ENCODE measurements at regions not wholly inside any gene's neighbourhood (a gene's known extent, or its start where the extent isn't known, plus 50 kb on each side); places are given as distances from the start of the nearest gene placed in this dataset.

DNA sequence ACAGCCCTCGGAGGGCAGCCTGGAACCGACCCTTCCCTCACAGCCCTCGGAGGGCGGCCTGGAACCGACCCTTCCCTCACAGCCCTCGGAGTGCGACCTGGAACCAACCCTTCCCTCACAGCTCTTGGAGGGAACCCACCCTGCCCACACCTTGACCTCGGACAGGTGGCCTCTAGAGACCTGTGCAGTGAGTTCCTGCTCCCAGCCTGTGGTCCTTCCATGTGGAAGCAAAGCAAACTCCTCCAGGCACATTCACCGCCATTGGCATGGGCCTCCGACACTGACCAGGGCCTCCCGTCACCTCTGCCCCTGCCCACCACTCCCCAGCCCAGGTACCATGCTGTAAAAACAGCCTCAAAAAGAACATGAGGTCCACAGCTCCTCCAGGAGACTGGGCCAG, 272.1 kb downstream of the BRD1 start:
- TF ChIP-seq ZNF324 (tag by site-specific recombination; IDR thresholded peaks at IDR 0.05) (no peak), YY1 (tag by site-specific recombination; IDR thresholded peaks at IDR 0.05) (no peak), ZFP3 (tag by site-specific recombination; IDR thresholded peaks at IDR 0.05; ENCODE audit: low read depth) (no peak), ZBTB49 (tag by site-specific recombination; IDR thresholded peaks at IDR 0.05; ENCODE audit: low read depth) (no peak)
- TF ChIP-seq, protein P1, sequence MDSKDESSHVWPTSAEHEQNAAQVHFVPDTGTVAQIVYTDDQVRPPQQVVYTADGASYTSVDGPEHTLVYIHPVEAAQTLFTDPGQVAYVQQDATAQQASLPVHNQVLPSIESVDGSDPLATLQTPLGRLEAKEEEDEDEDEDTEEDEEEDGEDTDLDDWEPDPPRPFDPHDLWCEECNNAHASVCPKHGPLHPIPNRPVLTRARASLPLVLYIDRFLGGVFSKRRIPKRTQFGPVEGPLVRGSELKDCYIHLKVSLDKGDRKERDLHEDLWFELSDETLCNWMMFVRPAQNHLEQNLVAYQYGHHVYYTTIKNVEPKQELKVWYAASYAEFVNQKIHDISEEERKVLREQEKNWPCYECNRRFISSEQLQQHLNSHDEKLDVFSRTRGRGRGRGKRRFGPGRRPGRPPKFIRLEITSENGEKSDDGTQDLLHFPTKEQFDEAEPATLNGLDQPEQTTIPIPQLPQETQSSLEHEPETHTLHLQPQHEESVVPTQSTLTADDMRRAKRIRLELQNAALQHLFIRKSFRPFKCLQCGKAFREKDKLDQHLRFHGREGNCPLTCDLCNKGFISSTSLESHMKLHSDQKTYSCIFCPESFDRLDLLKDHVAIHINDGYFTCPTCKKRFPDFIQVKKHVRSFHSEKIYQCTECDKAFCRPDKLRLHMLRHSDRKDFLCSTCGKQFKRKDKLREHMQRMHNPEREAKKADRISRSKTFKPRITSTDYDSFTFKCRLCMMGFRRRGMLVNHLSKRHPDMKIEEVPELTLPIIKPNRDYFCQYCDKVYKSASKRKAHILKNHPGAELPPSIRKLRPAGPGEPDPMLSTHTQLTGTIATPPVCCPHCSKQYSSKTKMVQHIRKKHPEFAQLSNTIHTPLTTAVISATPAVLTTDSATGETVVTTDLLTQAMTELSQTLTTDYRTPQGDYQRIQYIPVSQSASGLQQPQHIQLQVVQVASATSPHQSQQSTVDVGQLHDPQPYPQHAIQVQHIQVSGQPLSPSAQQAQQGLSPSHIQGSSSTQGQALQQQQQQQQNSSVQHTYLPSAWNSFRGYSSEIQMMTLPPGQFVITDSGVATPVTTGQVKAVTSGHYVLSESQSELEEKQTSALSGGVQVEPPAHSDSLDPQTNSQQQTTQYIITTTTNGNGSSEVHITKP (tag by site-specific recombination; IDR thresholded peaks at IDR 0.05): no peak
- TF ChIP-seq, protein P2, sequence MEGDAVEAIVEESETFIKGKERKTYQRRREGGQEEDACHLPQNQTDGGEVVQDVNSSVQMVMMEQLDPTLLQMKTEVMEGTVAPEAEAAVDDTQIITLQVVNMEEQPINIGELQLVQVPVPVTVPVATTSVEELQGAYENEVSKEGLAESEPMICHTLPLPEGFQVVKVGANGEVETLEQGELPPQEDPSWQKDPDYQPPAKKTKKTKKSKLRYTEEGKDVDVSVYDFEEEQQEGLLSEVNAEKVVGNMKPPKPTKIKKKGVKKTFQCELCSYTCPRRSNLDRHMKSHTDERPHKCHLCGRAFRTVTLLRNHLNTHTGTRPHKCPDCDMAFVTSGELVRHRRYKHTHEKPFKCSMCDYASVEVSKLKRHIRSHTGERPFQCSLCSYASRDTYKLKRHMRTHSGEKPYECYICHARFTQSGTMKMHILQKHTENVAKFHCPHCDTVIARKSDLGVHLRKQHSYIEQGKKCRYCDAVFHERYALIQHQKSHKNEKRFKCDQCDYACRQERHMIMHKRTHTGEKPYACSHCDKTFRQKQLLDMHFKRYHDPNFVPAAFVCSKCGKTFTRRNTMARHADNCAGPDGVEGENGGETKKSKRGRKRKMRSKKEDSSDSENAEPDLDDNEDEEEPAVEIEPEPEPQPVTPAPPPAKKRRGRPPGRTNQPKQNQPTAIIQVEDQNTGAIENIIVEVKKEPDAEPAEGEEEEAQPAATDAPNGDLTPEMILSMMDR (tag by site-specific recombination; IDR thresholded peaks at IDR 0.05): no peak
- TF ChIP-seq, protein P3, sequence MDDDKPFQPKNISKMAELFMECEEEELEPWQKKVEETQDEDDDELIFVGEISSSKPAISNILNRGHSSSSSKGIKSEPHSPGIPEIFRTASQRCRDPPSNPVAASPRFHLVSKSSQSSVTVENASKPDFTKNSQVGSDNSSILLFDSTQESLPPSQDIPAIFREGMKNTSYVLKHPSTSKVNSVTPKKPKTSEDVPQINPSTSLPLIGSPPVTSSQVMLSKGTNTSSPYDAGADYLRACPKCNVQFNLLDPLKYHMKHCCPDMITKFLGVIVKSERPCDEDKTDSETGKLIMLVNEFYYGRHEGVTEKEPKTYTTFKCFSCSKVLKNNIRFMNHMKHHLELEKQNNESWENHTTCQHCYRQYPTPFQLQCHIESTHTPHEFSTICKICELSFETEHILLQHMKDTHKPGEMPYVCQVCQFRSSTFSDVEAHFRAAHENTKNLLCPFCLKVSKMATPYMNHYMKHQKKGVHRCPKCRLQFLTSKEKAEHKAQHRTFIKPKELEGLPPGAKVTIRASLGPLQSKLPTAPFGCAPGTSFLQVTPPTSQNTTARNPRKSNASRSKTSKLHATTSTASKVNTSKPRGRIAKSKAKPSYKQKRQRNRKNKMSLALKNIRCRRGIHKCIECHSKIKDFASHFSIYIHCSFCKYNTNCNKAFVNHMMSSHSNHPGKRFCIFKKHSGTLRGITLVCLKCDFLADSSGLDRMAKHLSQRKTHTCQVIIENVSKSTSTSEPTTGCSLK (tag by site-specific recombination; IDR thresholded peaks at IDR 0.05): no peak
- TF ChIP-seq, protein P4, sequence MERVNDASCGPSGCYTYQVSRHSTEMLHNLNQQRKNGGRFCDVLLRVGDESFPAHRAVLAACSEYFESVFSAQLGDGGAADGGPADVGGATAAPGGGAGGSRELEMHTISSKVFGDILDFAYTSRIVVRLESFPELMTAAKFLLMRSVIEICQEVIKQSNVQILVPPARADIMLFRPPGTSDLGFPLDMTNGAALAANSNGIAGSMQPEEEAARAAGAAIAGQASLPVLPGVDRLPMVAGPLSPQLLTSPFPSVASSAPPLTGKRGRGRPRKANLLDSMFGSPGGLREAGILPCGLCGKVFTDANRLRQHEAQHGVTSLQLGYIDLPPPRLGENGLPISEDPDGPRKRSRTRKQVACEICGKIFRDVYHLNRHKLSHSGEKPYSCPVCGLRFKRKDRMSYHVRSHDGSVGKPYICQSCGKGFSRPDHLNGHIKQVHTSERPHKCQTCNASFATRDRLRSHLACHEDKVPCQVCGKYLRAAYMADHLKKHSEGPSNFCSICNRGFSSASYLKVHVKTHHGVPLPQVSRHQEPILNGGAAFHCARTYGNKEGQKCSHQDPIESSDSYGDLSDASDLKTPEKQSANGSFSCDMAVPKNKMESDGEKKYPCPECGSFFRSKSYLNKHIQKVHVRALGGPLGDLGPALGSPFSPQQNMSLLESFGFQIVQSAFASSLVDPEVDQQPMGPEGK (tag by site-specific recombination; IDR thresholded peaks at IDR 0.05): no peak
